ENCODE measurements at regions not wholly inside any gene's neighbourhood (a gene's known extent, or its start where the extent isn't known, plus 50 kb on each side); places are given as distances from the start of the nearest gene placed in this dataset.

DNA sequence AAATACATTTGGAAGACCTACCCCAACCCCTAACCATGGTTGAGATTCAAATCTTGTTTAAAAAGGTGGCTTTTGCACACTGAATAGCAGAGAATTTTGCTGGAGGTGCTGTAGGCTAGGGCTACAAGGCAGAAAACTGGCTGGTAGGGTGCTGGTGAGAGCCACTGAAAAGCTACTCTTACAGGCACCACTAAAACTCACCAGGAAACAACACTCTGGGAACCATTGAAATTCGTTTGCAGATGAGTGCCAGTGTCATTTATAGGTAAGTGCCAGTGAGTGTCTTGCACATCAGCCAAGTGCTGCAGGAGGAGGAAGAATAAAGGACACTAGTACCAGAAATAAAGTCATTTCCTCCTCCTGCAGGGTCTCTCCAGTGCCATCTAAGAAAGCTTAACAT lies 610.2 kb downstream of the ZNF385D start:
- no peak for TF ChIP-seq EZH2 (IDR thresholded peaks at IDR 0.05; ENCODE audit: insufficient read depth, poor library complexity, severe bottlenecking)
- TF ChIP-seq EZH2phosphoT487 (IDR thresholded peaks at IDR 0.05; ENCODE audit: insufficient read depth, low read depth), result no peak
